AG04449 (cell line): ENCODE measurements at regions not wholly inside any gene's neighbourhood (a gene's known extent, or its start where the extent isn't known, plus 50 kb on each side); places are given as distances from the start of the nearest gene placed in this dataset.

Experiments used
- CTCF ChIA-PET: fragments of 350-600 bp; formaldehyde crosslinking; extraction: SDS; loops from one replicate; lab custom pipeline; 2021; ENCODE audit warnings: antibody characterized with exemption; lab: Yijun Ruan, JAX
- POLR2A ChIA-PET: fragments of 400-600, 350-600 bp; formaldehyde crosslinking; extraction: SDS; loops from one replicate; lab custom pipeline; 2020; ENCODE audit warnings: antibody characterized with exemption, inconsistent platforms; lab: Yijun Ruan, JAX
- DNase-seq: peaks from one replicate; pipeline ENCODE4 v3.0.0-alpha.2; 2010; ENCODE audit warnings: low read depth, low spot score
- H3K4me3 ChIP-seq: 2 replicates; pipeline ENCODE4 v1.5.1; 2011; ENCODE audit warnings: low read depth, mild to moderate bottlenecking, control low read depth, low read length
- CTCF ChIP-seq: IDR thresholded peaks from one replicate; pipeline ENCODE4 v1.5.1; 2011; ENCODE audit warnings: mild to moderate bottlenecking, moderate library complexity, low read length, control low read depth, inconsistent platforms; ENCODE audit not compliant: insufficient read depth; ENCODE audit errors: missing control alignments

DNA sequence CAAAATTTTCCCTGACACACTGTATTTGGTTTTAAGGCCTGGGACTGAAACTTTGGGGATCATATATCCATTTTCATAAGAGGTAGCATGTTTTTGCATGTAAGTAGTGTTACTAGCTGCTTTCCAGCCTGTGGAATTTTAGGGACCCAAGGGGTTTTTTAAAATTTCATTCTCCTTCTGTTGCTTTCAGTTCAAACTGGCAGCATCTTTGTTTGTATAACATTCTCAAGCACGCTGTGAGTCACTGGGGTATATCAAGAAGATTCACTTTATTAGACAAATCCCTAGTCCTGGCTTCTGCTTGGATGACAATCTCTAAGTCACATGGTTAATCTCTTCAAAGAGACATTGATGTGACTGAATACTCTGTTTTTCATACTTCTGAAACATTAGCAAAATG is 479.0 kb downstream of the CYLC2 start:
- ChIA-PET CTCF (no interaction called here), POLR2A (no interaction called here)
- no peak for DNase-seq
- H3K4me3 ChIP-seq = no peak overlapping the region
- no peak for TF ChIP-seq CTCF

DNA sequence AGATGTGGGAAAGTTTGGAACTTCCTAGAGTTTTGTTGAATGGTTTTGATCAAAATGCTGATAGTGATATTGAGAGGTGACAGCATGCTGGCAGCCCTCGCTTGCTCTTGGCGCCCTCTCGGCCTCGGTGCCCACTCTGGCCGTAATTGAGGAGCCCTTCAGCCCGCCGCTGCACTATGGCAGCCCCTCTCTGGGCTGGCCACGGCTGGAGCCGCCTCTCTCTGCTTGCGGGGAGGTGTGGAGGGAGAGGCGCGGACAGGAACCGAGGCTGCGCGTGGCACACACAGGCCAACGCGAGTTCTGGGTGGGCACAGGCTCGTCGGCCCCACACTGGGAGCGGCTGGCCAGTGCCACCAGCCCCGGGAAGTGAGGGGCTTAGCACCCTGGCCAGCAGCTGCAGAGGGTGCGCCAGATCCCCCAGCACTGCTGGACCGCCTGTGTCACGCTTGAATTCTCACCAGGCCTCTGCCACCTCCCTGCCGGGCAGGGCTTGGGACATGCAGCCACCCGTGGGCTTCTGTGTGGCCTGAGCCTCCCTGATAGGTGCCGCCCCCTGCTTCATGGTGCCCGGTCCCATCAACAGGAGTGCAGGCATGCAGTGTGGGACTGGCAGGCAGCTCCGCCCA is 488.5 kb downstream of the CYLC2 start:
- POLR2A ChIA-PET = no interaction called here
- CTCF ChIA-PET = no interaction called here
- DNase-seq = no peak
- no peak overlapping the region for H3K4me3 ChIP-seq
- no peak for TF ChIP-seq CTCF

DNA sequence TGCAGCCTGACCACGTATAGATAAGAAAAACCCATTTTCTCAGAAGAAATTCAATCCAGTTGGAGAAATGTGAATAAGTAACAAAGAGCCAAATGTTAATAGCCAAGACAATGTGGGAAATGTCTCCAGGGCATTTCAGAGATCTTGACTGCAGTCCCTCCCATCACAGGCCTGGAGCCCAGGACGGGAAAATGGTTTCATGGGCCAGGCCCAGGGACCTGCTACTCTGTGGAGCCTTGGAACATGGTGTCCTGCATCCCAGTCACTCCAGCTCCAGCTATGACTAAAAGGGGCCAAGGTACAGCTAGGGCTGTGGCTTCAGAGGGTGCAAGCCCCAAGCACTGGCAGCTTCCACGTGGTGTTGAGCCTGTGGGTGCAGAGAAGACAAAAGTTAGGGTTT is 490.0 kb downstream of the CYLC2 start:
- DNase-seq = no peak
- CTCF ChIA-PET = no interaction called here
- H3K4me3 ChIP-seq = no peak overlapping the region
- POLR2A ChIA-PET = no interaction called here
- no peak for TF ChIP-seq CTCF

GRCh38 chr9:103514767-103515166 is 519.6 kb downstream of the CYLC2 start:
- ChIA-PET POLR2A (no interaction called here), CTCF (no interaction called here)
- H3K4me3 ChIP-seq = no peak overlapping the region
- DNase-seq = no peak
- no peak for TF ChIP-seq CTCF

DNA sequence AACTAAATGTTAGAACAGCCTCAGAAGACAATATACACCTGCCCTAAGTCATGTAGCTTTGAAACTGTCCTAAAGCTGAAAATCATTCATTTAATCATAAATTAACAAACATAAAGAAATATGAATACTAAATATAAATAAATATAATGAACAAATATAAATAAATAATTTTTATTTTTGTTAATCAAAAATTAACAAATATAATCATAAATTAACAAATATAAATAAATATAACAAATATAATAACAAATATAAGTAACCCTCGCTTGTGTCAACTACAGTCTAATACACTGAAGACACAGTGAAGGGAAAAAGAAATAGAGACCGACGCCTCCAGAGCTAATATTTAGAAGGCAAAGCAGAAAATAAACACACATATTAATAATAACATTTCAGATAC is 527.3 kb downstream of the CYLC2 start:
- ChIA-PET CTCF (no interaction called here), POLR2A (no interaction called here)
- no peak overlapping the region for H3K4me3 ChIP-seq
- no peak for TF ChIP-seq CTCF
- no peak for DNase-seq

DNA sequence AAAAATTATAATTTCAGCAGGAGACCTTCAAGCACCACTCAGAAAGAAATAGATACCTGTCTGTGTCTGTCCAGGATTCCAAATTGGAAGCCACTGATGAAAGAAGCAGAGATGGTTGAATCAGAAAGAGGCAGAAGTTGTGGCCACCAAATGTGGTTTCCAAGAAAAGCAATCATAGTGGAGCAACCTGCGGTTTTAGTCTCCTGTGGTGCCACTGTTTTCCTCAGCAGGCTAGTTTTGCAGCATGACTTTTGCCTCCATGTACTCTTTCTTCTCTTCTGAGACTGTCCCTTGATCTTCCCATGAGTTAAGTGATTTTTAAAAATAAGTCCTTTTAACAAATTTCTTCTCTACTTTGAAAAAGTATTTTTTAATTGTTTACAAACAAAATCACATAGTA is 535.8 kb downstream of the CYLC2 start:
- POLR2A ChIA-PET = no interaction called here
- H3K4me3 ChIP-seq = no peak overlapping the region
- TF ChIP-seq CTCF = no peak
- CTCF ChIA-PET = no interaction called here
- DNase-seq = no peak
